DOHH2 (cell line): ENCODE measurements at regions not wholly inside any gene's neighbourhood (a gene's known extent, or its start where the extent isn't known, plus 50 kb on each side); places are given as distances from the start of the nearest gene placed in this dataset.

ENCODE experiments used
- CTCF ChIP-seq: fragments of 200-600 bp; sonication (generic); IDR thresholded peaks from one replicate; pipeline ENCODE4 v1.5.1; 2014; ENCODE audit warnings: antibody characterized with exemption, mild to moderate bottlenecking, low read depth, low read length; ENCODE audit not compliant: poor library complexity, severe bottlenecking
- EZH2phosphoT487 ChIP-seq: fragments of 200-600 bp; sonication (generic); IDR thresholded peaks from 2 replicates; pipeline ENCODE4 v1.6.1; 2017; ENCODE audit warnings: borderline replicate concordance, mild to moderate bottlenecking, antibody characterized with exemption, low read length, moderate library complexity, mixed read lengths

- TF ChIP-seq CTCF (no peak), EZH2phosphoT487 (no peak)
Measured at GRCh38 chr4:178192611-178193010, 750.4 kb upstream of the AGA start.
